Spleen (tissue), 7 donors: ENCODE measurements at regions not wholly inside any gene's neighbourhood (a gene's known extent, or its start where the extent isn't known, plus 50 kb on each side); places are given as distances from the start of the nearest gene placed in this dataset.

Experiments
- CTCF ChIP-seq, 11 experiments: fragments of 200-600 bp in 7 of 11; fragments of 450-650 bp in 4 of 11; sonication (generic) in 4 of 11; IDR thresholded peaks in 8 of 11; conservative IDR thresholded peaks in 3 of 11; 1 replicate in 7 of 11; 2 replicates in 4 of 11; pipeline versions ENCODE4 v1.4.0 to v1.8.0; 2016 to 2021; ENCODE audit warnings: antibody characterized with exemption in 11 of 11, inconsistent platforms in 4 of 11, mild to moderate bottlenecking in 1 of 11
- POLR2A ChIP-seq, 3 donors: fragments of 450-650 bp; IDR thresholded peaks; one replicate each; pipeline ENCODE4 v1.5.1; 2017; ENCODE audit warnings: antibody characterized with exemption in 3 of 3, mild to moderate bottlenecking in 1 of 3
- donor health status: DM: no; HTN: no; CAD: no; lungs with moderate emphysema.
- donor health status: DM: no; HTN: no; CAD: no.
- donor health status: DM: no; HTN: no; CAD: no.

GRCh38 chrX:77143907-77144306 is 303.3 kb upstream of the FGF16 start:
- TF ChIP-seq POLR2A (IDR thresholded peaks at IDR 0.05) (no peak), CTCF (IDR thresholded peaks at IDR 0.05 in 8 of 11, conservative IDR thresholded peaks at IDR 0.05 in 3 of 11) (no peak)
